ENCODE measurements at regions not wholly inside any gene's neighbourhood (a gene's known extent, or its start where the extent isn't known, plus 50 kb on each side); places are given as distances from the start of the nearest gene placed in this dataset.

GRCh38 chr9:107700847-107701246 lies 211.3 kb upstream of the KLF4 start:
- DNase-seq (ENCODE audit: low read depth in 2 of 2), result no peak

- no peak for DNase-seq (ENCODE audit: low read depth in 2 of 2)
These were observed 209.7 kb upstream of the KLF4 start for GRCh38 chr9:107699231-107699630.

GRCh38 chr9:107698779-107699178 lies 209.2 kb upstream of the KLF4 start:
- DNase-seq (ENCODE audit: low read depth in 2 of 2), result no peak

GRCh38 chr9:107696302-107696701 lies 206.7 kb upstream of the KLF4 start:
- DNase-seq (ENCODE audit: low read depth in 2 of 2), result no peak

- DNase-seq (ENCODE audit: low read depth in 2 of 2), result no peak
These were observed 204.8 kb upstream of the KLF4 start for GRCh38 chr9:107694390-107694789.

GRCh38 chr9:107693625-107694326 lies 204.2 kb upstream of the KLF4 start:
- no peak for DNase-seq (ENCODE audit: low read depth in 2 of 2)

GRCh38 chr9:107691664-107692063 lies 202.1 kb upstream of the KLF4 start:
- DNase-seq (ENCODE audit: low read depth in 2 of 2), result no peak

- DNase-seq (ENCODE audit: low read depth in 2 of 2), result no peak
These were observed 200.5 kb upstream of the KLF4 start for GRCh38 chr9:107690021-107690420.

GRCh38 chr9:107688728-107689127 lies 199.2 kb upstream of the KLF4 start:
- DNase-seq (ENCODE audit: low read depth in 2 of 2), result no peak

GRCh38 chr9:107685901-107686300 lies 196.3 kb upstream of the KLF4 start:
- DNase-seq (ENCODE audit: low read depth in 2 of 2), result no peak

GRCh38 chr9:107685376-107685775 lies 195.8 kb upstream of the KLF4 start:
- DNase-seq (ENCODE audit: low read depth in 2 of 2), result no peak

GRCh38 chr9:107684224-107684623 lies 194.7 kb upstream of the KLF4 start:
- DNase-seq (ENCODE audit: low read depth in 2 of 2), result no peak

GRCh38 chr9:107683566-107683965 lies 194.0 kb upstream of the KLF4 start:
- no peak for DNase-seq (ENCODE audit: low read depth in 2 of 2)

GRCh38 chr9:107681988-107682387 lies 192.4 kb upstream of the KLF4 start:
- DNase-seq (ENCODE audit: low read depth in 2 of 2), result no peak

- DNase-seq (ENCODE audit: low read depth in 2 of 2), result no peak
These were observed 186.0 kb upstream of the KLF4 start for GRCh38 chr9:107675351-107676259.

- DNase-seq (ENCODE audit: low read depth in 2 of 2), result no peak
These were observed 185.2 kb upstream of the KLF4 start for GRCh38 chr9:107674721-107675277.

- DNase-seq (ENCODE audit: low read depth in 2 of 2), result no peak
These were observed 184.5 kb upstream of the KLF4 start for GRCh38 chr9:107673861-107674720.

- no peak for DNase-seq (ENCODE audit: low read depth in 2 of 2)
These were observed 182.0 kb upstream of the KLF4 start for GRCh38 chr9:107671588-107671987.

GRCh38 chr9:107669422-107669821 lies 179.9 kb upstream of the KLF4 start:
- DNase-seq (ENCODE audit: low read depth in 2 of 2), result no peak

- no peak for DNase-seq (ENCODE audit: low read depth in 2 of 2)
These were observed 177.9 kb upstream of the KLF4 start for GRCh38 chr9:107667231-107668070.

- no peak for DNase-seq (ENCODE audit: low read depth in 2 of 2)
These were observed 175.5 kb upstream of the KLF4 start for GRCh38 chr9:107665057-107665456.
